HCT116 (cell line): ENCODE measurements at regions not wholly inside any gene's neighbourhood (a gene's known extent, or its start where the extent isn't known, plus 50 kb on each side); places are given as distances from the start of the nearest gene placed in this dataset.

ENCODE experiments used
- CTCF ChIP-seq, 3 experiments: fragments of 200-600 bp in 1 of 3; sonication (generic) in 1 of 3; IDR thresholded peaks in 2 of 3; conservative IDR thresholded peaks in 1 of 3; 2 replicates each; pipeline ENCODE4 v1.5.1; 2012 to 2017; ENCODE audit warnings: low read depth in 2 of 3, low read length in 2 of 3, antibody characterized with exemption in 1 of 3, borderline replicate concordance in 1 of 3, control low read depth in 1 of 3, mild to moderate bottlenecking in 1 of 3, mixed read lengths in 1 of 3, mixed run types in 1 of 3, moderate library complexity in 1 of 3; ENCODE audit not compliant: insufficient read depth in 1 of 3
- EZH2 ChIP-seq: fragments of 200-600 bp; sonication (generic); IDR thresholded peaks from 2 replicates; pipeline ENCODE4 v1.6.1; 2017; ENCODE audit warnings: antibody characterized with exemption, mixed run types
- EZH2phosphoT487 ChIP-seq: fragments of 200-600 bp; IDR thresholded peaks from 2 replicates; pipeline ENCODE4 v1.6.1; 2018; ENCODE audit warnings: antibody characterized with exemption, borderline replicate concordance
- REST ChIP-seq: IDR thresholded peaks from 2 replicates; pipeline ENCODE4 v1.6.1; 2012; ENCODE audit warnings: low read depth

GRCh38 chr18:34976123-34976522 lies 65.1 kb upstream of the MAPRE2 start:
- TF ChIP-seq CTCF (IDR thresholded peaks at IDR 0.05 in 2 of 3, conservative IDR thresholded peaks at IDR 0.05 in 1 of 3; ENCODE audit: borderline replicate concordance in 1 of 3, insufficient read depth in 1 of 3, low read depth in 2 of 3, low read length in 2 of 3) = no peak
- TF ChIP-seq EZH2phosphoT487 = no peak
- no peak for TF ChIP-seq REST
- TF ChIP-seq EZH2 = no peak
